GM19239 (cell line): ENCODE measurements at regions not wholly inside any gene's neighbourhood (a gene's known extent, or its start where the extent isn't known, plus 50 kb on each side); places are given as distances from the start of the nearest gene placed in this dataset.
A peak's percentile ranks its signal among the peaks of the same experiment; 100 is the strongest.

Source experiments
- DNase-seq: peaks from one replicate; pipeline ENCODE4 v3.0.0; 2011; ENCODE audit warnings: low spot score; ENCODE audit not compliant: insufficient read length
- FAIRE-seq: peaks from 2 replicates; lab custom pipeline; 2011; peaks lifted over from hg19 to GRCh38; lab: Jason Lieb, UNC

- DNase-seq, result no peak
- no peak for FAIRE-seq
These were observed 165.6 kb upstream of the NABP1 start for GRCh38 chr2:191512216-191512835.

- DNase-seq, result no peak
- no peak for FAIRE-seq
These were observed 165.1 kb upstream of the NABP1 start for GRCh38 chr2:191512874-191513273.

- DNase-seq, result no peak
- FAIRE-seq, result no peak
These were observed 163.3 kb upstream of the NABP1 start for GRCh38 chr2:191514613-191515012.

GRCh38 chr2:191515551-191515950 is 162.4 kb upstream of the NABP1 start:
- DNase-seq (no peak), FAIRE-seq (no peak)

- FAIRE-seq (no peak), DNase-seq (no peak)
These were observed 161.7 kb upstream of the NABP1 start for GRCh38 chr2:191516260-191516659.

DNA sequence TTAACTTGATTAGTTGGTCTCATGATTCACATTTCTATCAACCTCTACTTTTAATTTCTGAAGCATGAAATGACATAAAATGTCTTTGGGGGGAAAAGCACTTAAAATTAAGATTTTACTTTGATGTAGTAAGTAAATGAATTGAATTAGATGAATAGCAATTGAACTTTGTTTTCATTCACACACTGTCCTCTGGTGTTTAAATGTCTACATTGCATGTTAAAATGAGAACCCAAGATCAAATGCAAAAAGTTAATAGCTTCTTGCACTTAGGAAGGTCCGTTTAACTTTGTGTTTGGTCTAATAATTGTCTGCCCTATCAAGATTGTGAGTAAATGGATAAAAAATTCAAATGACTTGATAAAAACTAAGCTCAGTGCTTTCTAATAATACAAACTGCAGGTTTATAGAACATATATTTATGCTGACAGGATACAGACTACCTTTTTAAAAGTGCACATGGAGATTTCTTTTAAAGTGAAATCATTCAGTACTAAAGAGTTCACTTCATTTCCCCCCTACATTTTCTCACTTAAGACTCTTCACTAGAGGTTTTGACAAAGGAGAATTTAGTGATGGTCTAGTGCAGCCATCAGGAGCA is 156.2 kb upstream of the NABP1 start:
- no peak for DNase-seq
- no peak for FAIRE-seq

DNA sequence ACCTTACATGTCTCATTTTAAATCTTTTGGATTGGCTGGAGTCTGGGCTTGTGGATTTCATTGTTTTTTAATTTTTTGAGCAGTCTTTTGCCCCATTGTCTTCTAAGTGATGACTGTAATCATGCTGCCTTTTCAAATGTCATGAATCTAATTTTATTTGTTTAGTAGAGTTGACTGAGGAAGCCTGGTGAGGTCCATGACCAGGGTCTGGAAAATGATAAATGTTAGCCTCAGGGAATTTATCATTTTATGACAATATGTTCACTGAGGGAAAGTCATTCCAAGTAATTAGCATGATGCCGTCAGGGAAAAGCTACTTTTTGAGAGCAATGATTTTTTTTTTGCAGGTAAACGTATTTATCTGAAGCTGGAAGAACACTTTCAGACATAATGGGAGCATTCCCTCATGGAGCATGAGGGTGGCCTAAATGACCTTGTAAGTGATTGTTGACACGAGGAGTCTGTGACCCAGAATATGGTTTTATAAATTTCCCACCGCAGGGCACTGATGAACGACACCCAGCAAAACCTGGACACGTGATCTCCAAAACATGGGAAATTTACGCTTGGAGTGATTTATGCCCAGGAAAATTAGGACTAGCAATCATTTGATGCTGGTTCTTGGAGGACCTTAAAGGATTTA is 155.3 kb upstream of the NABP1 start:
- no peak for DNase-seq
- FAIRE-seq, result no peak

DNA sequence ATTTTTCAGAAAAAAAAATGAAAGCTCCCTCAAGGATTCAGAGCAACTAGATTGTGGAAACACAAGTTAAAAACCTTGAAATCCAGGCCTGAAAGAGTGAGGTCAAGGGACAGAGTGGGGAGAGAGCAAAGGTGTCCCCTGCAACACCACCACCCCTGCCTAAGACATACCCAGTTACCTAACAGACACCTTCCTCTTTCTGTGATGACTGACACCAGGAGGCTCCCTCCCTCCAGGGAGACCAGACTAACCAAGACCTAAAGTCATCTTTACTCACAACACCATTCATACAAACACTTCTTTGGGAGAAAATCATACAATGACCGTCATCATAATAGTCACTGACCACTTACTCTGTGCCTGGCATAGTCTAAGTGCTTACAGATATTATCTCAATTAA is 151.8 kb upstream of the NABP1 start:
- DNase-seq (no peak), FAIRE-seq (no peak)

DNA sequence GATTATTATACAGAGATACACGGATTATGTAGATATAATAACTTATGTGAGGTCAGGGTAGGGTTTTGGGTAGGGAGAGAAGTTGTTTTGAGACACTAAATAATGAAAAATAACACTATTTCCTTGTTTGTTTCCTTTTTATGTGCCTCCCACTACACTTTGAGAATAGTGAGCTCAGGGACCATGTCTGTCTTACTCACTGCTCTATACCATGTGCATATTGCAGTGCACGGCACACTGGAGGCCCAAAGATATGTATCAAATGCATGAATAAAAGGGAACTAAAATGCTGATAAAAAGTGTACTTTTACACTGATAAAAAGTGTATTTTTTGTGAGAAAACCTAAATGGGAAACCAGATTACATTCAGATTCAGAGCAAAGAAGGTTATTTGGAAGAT is 151.4 kb upstream of the NABP1 start:
- no peak for FAIRE-seq
- no peak for DNase-seq

GRCh38 chr2:191526953-191527556 is 150.9 kb upstream of the NABP1 start:
- no peak for FAIRE-seq
- no peak for DNase-seq

GRCh38 chr2:191530618-191531017 is 147.3 kb upstream of the NABP1 start:
- DNase-seq (no peak), FAIRE-seq (no peak)

- FAIRE-seq, result no peak
These were observed 144.2 kb upstream of the NABP1 start for GRCh38 chr2:191533693-191534180.

DNA sequence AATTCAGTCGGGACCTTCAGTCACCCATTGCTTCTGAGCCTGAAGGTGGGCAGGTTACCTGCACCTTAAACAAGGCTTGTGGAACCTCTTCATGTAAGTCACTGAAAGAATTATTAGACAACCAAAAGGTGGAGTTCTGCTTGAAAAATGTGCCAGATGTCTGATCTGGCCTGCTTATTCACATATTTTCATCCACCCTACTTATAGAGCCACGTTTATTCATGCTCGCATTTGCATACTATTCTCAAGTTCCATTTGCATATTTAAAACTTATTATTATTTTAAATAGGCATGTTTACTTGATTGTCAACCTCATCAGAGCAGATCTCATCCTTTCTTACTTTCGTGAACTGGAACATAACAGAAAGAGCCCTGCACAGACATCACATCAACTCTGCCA is 140.0 kb upstream of the NABP1 start:
- DNase-seq, result no peak
- FAIRE-seq, result no peak

More at GRCh38 chr2:191533693-191534180, 144.2 kb upstream of the NABP1 start:
- DNase-seq, result no peak

DNA sequence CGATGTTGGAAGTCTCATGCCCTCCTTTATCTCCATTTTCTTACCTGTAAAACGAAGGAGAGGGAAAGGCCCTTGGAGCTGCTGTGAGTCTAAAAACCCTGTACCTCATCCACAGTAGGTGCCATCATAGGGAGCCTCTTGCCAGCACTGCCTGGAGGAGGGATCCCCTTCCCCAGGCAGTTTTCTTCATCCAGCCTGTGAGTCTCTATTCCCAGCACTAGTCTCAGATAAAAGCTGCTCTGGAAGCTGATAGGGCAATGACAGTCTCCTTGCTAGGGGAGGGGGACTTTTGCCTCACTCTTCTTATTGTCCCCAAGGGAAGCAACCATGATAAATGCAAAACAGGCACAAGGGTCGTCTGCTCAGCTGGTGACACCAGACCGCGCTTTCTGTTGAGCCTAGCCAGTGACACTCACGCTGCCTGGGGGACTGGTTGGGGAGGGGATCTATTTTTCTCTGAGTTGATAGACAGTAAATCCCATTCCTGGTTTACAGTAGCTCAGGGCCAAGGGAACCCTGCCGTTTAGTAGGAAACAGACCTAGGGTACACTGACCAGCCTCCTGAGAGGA is 139.5 kb upstream of the NABP1 start:
- FAIRE-seq, result no peak
- DNase-seq, result no peak

GRCh38 chr2:191539068-191539467 is 138.9 kb upstream of the NABP1 start:
- DNase-seq, result no peak
- FAIRE-seq, result peak; percentile 11

- no peak for FAIRE-seq
- no peak for DNase-seq
These were observed 137.3 kb upstream of the NABP1 start for GRCh38 chr2:191540681-191541080.

GRCh38 chr2:191543708-191544107 is 134.2 kb upstream of the NABP1 start:
- no peak for FAIRE-seq

GRCh38 chr2:191544461-191545062 is 133.4 kb upstream of the NABP1 start:
- FAIRE-seq, result no peak
- no peak for DNase-seq

More at GRCh38 chr2:191543708-191544107, 134.2 kb upstream of the NABP1 start:
- no peak for DNase-seq

DNA sequence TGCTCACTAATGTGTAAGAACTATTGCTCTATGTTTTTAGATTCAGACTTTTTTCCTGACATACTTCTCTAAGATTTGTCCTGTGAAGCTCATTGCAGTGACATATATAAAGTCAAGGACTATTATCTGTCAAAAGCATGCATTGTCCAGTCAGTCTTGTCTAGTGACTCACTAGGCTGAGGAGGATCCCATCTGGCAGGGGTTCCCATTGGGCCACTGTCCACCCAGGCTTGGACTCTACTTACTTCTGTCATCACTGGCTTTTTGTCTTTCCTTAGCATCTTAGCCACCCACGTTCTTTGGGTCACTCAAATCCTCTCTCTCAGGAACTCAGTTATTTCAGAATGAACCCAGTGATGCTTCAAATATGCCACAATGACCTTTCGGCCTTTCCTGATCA is 132.6 kb upstream of the NABP1 start:
- FAIRE-seq, result no peak
- DNase-seq, result no peak

- DNase-seq (no peak), FAIRE-seq (no peak)
These were observed 125.9 kb upstream of the NABP1 start for GRCh38 chr2:191552066-191552465.
